Tibial nerve (tissue), 4 donors: ENCODE measurements at regions not wholly inside any gene's neighbourhood (a gene's known extent, or its start where the extent isn't known, plus 50 kb on each side); places are given as distances from the start of the nearest gene placed in this dataset.

Experiments used
- DNase-seq, 2 donors: peaks; one replicate each; pipeline ENCODE4 v3.0.0-alpha.2; 2019; ENCODE audit warnings: low spot score in 2 of 2
- H3K27ac ChIP-seq, 4 donors: fragments of 200-600 bp; sonication (generic) in 3 of 4; one replicate each; pipeline ENCODE4 v1.5.1; 2017 to 2019; ENCODE audit warnings: mild to moderate bottlenecking in 1 of 4
- H3K27me3 ChIP-seq, 2 donors: fragments of 200-600 bp; sonication (generic) in 1 of 2; one replicate each; pipeline versions ENCODE4 v1.5.1 to v1.6.0; 2017 to 2019
- H3K36me3 ChIP-seq, 3 donors: fragments of 200-600 bp; sonication (generic); one replicate each; pipeline ENCODE4 v1.5.1; 2018 to 2019
- H3K4me1 ChIP-seq, 4 donors: fragments of 200-600 bp; sonication (generic) in 3 of 4; one replicate each; pipeline ENCODE4 v1.5.1; 2017 to 2019
- H3K4me3 ChIP-seq, 4 donors: fragments of 200-600 bp; sonication (generic) in 3 of 4; one replicate each; pipeline ENCODE4 v1.5.1; 2017 to 2019; ENCODE audit warnings: mild to moderate bottlenecking in 1 of 4, moderate library complexity in 1 of 4
- H3K9me3 ChIP-seq, 4 donors: fragments of 200-600 bp; sonication (generic) in 3 of 4; one replicate each; pipeline ENCODE4 v1.5.1; 2017 to 2019
- EP300 ChIP-seq, 2 donors: sonication (generic); formaldehyde crosslinking; IDR thresholded peaks; one replicate each; pipeline ENCODE4 v1.6.1; 2017; ENCODE audit warnings: antibody characterized with exemption in 2 of 2, mild to moderate bottlenecking in 1 of 2
- POLR2A ChIP-seq, 2 donors: fragments of 450-650 bp; IDR thresholded peaks; one replicate each; pipeline ENCODE4 v1.6.1; 2017; ENCODE audit warnings: antibody characterized with exemption in 2 of 2, mild to moderate bottlenecking in 2 of 2, moderate library complexity in 2 of 2
- WGBS, 2 donors: methylation state at CpG; one replicate each; pipeline ENCODE4 v1.1.5; 2018; 5-methylcytosine and 5-hydroxymethylcytosine counted together
- TF ChIP-seq, protein P1 (sequence below), 5 experiments: fragments of 200-600 bp in 3 of 5; fragments of 450-650 bp in 2 of 5; sonication (generic) in 3 of 5; IDR thresholded peaks; one replicate each; pipeline ENCODE4 v1.5.1; 2016 to 2019; ENCODE audit warnings: antibody characterized with exemption in 5 of 5, mild to moderate bottlenecking in 3 of 5, moderate library complexity in 2 of 5

DNA sequence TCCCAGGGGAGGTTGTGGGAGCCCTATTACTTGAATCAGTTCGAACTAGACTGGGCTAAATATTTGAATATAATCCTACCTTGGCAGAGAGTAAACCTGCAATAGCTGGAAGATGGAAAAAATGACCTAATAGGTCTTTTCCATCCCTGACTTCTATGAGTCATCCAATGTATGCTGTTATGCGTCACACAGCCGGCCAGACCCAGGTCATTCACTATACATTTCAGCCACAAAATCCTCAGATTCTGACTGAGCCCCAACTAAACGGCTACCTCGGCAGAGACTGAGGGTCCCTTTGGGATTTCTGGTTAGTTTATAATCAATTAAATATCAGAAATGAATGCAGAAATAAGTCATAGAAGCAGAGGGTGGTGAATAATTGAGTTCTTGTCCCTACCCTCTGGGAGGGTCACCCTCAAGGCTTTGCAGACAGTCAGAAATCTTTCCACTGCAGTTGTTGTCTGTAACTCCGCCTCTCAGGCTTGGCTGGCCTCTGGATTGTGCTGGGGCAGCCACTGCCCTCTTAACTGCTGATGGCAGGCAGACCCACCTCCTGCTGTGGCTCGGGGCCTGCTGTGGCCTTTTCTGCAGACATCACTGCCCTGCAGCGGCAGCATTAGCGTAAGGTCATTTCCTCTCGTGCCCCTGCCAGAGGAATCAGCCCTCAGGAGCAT, 240.5 kb downstream of the TGFB2 start:
- Histone ChIP-seq H3K4me3 (no peak overlapping the region), H3K36me3 (no peaks in the 10 kb centered on the region), H3K4me1 (peaks cover 0 to 11% (median 0%) of the 10 kb centered on the region in 4 donors), H3K27me3 (no peaks in the 10 kb centered on the region), H3K9me3 (peaks cover 0 to 7% (median 3%) of the 10 kb centered on the region in 4 donors), H3K27ac (peak overlapping the region in 1 of 4 donors; percentile 12)
- TF ChIP-seq EP300 (IDR thresholded peaks at IDR 0.05): no peak
- TF ChIP-seq, protein P1, sequence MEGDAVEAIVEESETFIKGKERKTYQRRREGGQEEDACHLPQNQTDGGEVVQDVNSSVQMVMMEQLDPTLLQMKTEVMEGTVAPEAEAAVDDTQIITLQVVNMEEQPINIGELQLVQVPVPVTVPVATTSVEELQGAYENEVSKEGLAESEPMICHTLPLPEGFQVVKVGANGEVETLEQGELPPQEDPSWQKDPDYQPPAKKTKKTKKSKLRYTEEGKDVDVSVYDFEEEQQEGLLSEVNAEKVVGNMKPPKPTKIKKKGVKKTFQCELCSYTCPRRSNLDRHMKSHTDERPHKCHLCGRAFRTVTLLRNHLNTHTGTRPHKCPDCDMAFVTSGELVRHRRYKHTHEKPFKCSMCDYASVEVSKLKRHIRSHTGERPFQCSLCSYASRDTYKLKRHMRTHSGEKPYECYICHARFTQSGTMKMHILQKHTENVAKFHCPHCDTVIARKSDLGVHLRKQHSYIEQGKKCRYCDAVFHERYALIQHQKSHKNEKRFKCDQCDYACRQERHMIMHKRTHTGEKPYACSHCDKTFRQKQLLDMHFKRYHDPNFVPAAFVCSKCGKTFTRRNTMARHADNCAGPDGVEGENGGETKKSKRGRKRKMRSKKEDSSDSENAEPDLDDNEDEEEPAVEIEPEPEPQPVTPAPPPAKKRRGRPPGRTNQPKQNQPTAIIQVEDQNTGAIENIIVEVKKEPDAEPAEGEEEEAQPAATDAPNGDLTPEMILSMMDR (IDR thresholded peaks at IDR 0.05): no peak
- no peak for TF ChIP-seq POLR2A (IDR thresholded peaks at IDR 0.05)
- DNase-seq: no peak
- 26 to 32% methylated on average over 10 of the region's 10 CpGs for WGBS, 2 donors

DNA sequence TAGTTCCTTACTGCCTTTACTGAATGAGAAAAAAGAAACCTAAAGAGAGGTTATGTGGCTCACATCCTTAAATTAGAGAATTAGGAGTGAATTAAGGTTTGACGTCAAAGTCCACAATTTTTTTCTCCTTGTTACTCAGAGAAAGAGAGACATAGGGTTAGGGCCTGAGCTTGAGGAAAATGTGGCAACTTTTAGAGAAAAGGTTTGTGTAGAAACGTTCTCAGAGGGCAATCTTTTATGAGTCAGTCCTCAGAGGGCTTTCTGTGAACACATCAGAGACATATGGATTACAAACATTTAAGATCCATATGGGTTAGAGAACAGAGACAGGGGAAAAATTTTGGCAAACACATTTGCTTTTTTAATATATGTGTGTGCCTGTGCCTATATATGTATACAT, 242.8 kb downstream of the TGFB2 start:
- Histone ChIP-seq H3K4me3 (no peak overlapping the region), H3K27me3 (no peaks in the 10 kb centered on the region), H3K36me3 (no peaks in the 10 kb centered on the region), H3K9me3 (peaks cover 0 to under 1% (median under 1%) of the 10 kb centered on the region in 4 donors), H3K27ac (no peak overlapping the region), H3K4me1 (peaks cover 0 to 11% (median 0%) of the 10 kb centered on the region in 4 donors)
- 73 to 91% methylated on average over 2 of the region's 2 CpGs for WGBS, 2 donors
- TF ChIP-seq EP300 (IDR thresholded peaks at IDR 0.05): no peak
- TF ChIP-seq POLR2A (IDR thresholded peaks at IDR 0.05): no peak
- TF ChIP-seq, protein P1 (IDR thresholded peaks at IDR 0.05): no peak
- DNase-seq: no peak

DNA sequence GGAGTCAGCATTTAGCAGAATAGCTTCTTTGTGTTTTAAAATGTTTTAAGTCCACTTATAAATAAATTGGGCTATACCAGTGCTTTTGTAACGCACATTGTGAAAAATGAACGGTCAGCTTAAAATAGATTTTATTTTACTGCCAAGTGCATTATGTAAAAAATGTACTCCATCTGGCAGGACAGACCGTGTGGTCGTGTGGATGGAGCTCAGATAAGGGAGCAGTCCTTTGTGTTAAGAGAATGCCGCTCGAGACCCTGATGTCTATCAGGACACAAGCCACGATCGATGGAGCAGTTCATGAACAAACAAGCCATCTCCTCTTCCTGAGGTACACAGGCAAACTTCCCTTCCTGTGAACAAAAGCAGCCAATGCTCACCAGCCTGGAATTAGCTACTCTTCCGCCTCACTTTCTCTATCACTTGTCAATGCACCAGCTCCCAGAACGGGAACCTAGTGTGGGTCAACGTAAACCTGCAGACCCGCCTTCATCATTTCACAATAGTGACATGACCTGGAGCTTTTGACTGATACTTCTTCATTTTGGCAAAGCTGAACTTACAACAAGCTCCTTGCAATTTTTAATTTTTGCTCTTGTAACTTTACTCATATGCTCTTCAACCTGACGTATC, 243.5 kb downstream of the TGFB2 start:
- Histone ChIP-seq H3K4me3 (no peak overlapping the region), H3K27ac (no peak overlapping the region), H3K27me3 (no peaks in the 10 kb centered on the region), H3K36me3 (no peaks in the 10 kb centered on the region), H3K9me3 (no peaks in the 10 kb centered on the region), H3K4me1 (peaks cover 0 to 11% (median 0%) of the 10 kb centered on the region in 4 donors)
- WGBS, 2 donors: 54 to 58% methylated on average over 13 of the region's 13 CpGs
- DNase-seq: no peak
- TF ChIP-seq POLR2A (IDR thresholded peaks at IDR 0.05) (no peak), EP300 (IDR thresholded peaks at IDR 0.05) (no peak)
- TF ChIP-seq, protein P1 (IDR thresholded peaks at IDR 0.05): no peak

DNA sequence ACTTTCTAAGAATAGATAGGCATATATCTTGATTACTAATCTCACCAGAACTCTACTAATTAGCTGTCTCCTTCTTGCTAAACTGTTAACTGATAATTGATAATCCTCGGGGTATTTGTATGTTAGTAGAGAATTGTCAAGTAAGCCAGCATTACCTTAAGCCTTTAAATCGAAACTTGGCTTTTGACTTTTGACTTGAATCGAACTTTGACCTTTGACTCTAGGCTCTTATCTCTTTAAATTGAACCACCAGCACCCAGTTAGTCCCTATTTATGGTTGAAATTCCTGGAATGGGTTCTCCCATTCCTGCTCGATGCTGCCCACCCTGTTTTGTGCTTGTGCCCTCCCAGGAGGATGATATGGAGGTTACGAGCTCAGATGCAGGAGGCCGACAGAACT, 244.4 kb downstream of the TGFB2 start:
- Histone ChIP-seq H3K4me1 (peaks cover 0 to 11% (median 0%) of the 10 kb centered on the region in 4 donors), H3K4me3 (no peak overlapping the region), H3K36me3 (no peaks in the 10 kb centered on the region), H3K27ac (no peak overlapping the region), H3K9me3 (no peaks in the 10 kb centered on the region), H3K27me3 (no peaks in the 10 kb centered on the region)
- no peak for DNase-seq
- 86 to 91% methylated on average over 6 of the region's 6 CpGs for WGBS, 2 donors
- TF ChIP-seq POLR2A (IDR thresholded peaks at IDR 0.05) (no peak), EP300 (IDR thresholded peaks at IDR 0.05) (no peak)
- TF ChIP-seq, protein P1 (IDR thresholded peaks at IDR 0.05): no peak

DNA sequence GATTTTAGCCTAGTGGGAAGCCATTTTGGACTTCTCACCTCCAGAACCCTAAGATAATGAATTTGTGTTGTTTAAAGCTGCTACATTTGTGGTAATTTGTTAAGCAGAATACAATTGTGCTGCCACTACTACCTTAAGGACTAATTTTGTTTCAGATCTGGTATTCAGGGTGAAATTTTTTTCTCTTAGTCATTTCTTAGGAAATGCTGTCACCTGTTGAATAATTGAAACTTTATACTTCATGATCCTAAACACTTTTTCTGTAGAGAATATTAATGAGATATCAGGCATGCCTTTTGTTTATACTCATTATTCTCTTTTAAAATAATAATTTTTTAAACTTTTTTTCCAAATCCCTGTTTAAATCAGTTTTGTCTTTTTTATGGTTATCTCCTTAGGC, 246.8 kb downstream of the TGFB2 start:
- H3K9me3 ChIP-seq: no peaks in the 10 kb centered on the region

More for the DNA sequence above, 246.8 kb downstream of the TGFB2 start:
- H3K27ac ChIP-seq: no peak overlapping the region
- no peaks in the 10 kb centered on the region for H3K27me3 ChIP-seq
- H3K36me3 ChIP-seq: no peaks in the 10 kb centered on the region
- DNase-seq: no peak
- no peak for TF ChIP-seq POLR2A (IDR thresholded peaks at IDR 0.05)
- TF ChIP-seq EP300 (IDR thresholded peaks at IDR 0.05): no peak
- TF ChIP-seq, protein P1 (IDR thresholded peaks at IDR 0.05): no peak
- no peak overlapping the region for H3K4me3 ChIP-seq
- no peaks in the 10 kb centered on the region for H3K4me1 ChIP-seq
